HS-5 (cell line): ENCODE measurements at regions not wholly inside any gene's neighbourhood (a gene's known extent, or its start where the extent isn't known, plus 50 kb on each side); places are given as distances from the start of the nearest gene placed in this dataset.
A peak's percentile ranks its signal among the peaks of the same experiment; 100 is the strongest.
"Not testable (repeated sequence)": the region's sequence is repeated elsewhere in the genome, so short reads cannot be mapped to it uniquely, and the experiment has no call there.

Experiments used
- DNase-seq: peaks from one replicate; pipeline ENCODE4 v3.0.0-alpha.2; 2012; ENCODE audit warnings: low read depth

DNA sequence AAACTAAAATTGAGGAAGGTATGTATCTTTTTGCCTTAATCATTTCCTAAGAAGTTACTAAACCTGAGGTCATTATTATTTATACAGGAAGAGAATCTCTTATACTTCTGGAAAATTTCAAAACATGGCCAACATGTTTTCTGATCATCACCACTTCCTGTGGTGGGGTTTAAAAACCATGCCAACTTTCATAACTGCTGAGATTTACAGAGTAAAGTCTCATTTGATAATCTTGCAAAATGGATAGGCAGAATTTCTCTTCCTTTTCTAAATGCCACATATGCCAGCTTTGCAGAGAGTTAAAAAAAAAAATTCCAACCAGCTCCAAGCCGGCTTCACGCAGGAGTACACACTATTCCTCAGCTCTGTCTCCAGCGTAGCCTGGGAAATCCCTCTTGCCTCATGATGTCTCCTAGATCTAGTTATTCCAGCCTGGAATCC, 124.3 kb upstream of the SPRED1 start:
- peak; percentile 42 for DNase-seq

DNA sequence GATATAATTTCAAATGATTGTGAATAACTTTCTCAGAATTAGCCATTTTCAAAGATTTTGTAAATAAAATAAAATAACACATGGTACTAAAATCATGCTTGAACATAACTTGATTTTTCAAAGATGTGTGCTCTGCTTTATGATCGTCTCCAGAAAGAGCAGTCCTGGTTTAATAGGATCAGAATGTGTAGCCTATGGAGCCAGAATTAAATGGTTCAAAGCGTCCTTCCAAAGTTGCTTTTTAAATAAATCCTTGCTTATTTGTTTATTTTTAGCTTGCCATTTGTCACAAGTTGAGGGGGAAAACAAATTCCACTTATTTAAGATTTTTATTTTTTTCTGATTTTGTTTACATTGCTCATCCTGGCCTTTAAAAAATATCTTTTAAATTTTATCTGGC, 123.7 kb upstream of the SPRED1 start:
- no peak for DNase-seq

DNA sequence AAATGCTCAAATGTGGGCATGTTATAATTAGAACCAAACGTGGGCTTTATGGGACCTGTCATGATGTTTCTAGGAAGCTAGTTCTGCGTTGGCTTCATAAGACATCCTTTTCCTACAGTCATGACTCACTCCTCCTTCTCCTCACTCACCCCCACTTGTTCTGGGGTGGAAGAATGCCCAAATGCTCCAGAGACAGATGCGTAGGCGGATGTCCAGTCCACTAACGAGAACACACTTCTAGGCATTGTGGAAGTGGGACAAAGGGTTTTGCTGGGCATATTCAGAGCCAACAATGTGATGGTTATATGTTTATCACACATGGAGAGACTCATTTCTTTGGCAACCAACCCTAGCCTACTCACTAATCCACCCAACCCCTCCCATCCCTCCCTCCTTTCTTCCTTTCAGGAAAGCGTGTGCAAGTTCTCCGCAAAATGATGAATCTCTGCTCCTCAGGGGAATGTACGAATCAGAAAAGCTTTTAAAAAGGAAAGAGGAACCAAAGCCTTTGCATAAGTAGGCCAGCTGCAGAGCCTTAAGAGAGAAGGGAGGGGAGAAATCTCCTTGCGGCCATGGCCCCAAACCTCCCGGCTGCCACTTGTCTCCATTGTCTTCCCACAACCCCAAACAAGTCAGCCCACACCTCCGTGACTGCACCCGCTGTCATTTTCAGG, 123.0 kb upstream of the SPRED1 start:
- DNase-seq: peak; percentile 99

DNA sequence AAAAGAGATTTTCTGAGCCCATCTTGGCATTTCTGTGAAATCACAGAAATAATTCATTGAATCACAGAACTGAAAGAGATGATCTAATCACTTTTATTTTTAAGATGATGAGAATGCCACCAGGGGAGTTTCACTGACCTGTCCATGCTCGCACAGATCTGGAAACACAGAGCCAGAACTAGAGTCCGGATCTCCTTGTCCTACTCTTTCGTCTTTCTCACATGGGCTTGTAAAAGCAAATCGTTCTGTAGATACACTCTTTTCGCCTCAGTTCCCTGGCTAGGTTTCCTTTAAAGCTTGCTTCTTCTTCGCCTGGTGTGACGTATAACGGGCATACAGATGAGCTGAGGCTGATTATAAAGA, 122.5 kb upstream of the SPRED1 start:
- DNase-seq: peak; percentile 32

DNA sequence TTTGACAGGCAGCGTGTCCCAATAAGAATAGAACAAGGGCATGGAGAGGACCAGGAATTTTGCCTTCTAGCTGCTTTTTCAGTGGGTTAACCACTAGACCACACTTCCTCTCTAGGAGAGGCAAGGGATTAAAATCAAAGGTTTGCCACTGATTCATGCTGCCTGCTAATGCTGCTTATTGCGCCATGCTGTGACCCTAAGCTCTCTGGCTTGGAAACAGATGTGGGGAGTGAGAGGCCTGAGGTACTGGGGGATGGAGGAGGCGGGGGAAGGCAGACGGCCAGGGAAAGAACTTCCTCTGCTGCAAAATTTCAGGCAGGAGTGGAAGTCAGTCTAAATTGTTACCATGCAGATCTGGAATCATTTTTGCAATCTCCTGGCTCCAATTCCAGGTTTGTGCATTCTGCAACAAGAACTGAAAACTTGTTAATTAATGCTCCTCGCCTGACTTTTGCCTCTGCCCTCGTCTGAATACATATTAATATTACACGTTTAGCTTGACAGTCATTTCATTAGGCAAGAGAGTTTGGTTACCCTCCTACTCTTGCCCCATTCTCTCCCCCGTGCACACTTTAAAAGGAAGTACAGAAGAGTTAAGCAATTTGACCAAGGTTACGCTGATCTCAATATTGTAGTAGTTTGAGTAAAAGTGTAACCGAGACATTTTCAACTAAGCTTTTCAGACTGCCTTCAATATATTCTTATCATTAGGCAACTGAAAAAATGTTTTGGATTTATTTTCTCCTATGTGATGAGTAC, 121.7 kb upstream of the SPRED1 start:
- DNase-seq: peak; percentile 95

DNA sequence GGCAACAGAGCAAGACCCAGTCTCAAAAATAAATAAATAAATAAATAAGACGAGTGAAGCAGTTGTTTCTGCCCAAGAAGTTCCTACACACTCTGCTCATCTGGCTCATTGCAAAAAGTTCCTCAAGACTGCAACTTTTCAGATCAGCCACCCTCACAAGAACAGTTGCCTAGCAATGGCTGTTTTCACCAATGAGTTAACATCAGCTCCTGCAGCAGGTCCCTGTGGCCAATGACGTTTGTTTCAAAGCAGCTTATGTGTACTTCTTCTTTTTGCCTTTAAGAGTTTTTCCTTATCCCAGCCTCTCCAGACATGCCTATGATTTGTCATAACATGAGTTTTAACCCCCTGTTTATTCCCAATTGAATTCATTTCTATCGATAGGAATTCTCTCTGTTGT, 118.4 kb upstream of the SPRED1 start:
- no peak for DNase-seq

DNA sequence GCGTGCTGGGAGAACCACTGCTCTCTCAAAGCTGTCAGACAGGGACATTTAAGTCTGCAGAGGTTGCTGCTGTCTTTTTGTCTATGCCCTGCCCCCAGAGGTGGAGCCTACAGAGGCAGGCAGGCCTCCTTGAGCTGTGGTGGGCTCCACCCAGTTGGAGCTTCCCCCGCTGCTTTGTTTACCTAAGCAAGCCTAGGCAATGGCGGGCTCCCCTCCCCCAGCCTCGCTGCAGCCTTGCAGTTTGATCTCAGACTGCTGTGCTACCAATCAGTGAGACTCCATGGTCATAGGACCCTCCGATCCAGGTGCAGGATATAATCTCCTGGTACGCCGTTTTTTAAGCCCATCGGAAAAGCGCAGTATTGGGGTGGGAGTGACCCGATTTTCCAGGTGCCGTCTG, 110.4 kb upstream of the SPRED1 start:
- not testable (repeated sequence) for DNase-seq

GRCh38 chr15:38144921-38145320, 107.7 kb upstream of the SPRED1 start:
- DNase-seq: no peak

DNA sequence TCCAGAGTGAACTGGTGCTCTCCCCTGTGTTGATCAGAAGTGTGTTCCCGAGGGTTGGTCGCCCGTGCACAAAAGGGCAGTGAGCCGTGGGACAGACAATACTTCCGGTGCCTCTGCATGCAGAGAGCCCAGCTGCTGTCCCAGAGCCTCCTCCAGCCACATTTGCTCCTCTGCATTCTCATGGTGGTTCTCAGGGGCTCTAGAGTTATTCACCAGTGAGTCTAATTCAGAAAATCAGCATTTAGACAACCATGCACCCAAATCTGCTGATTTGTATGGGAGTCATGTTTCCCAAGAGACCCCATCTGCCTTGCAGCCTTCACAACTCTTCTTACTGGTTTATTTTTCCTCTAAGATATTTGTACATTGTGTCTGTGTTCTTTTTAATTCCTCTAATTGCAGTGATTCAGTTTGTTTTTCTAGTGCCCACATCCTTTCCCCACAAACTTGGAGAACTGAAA, 107.0 kb upstream of the SPRED1 start:
- no peak for DNase-seq

GRCh38 chr15:38147246-38147645, 105.4 kb upstream of the SPRED1 start:
- no peak for DNase-seq

GRCh38 chr15:38148471-38148870, 104.2 kb upstream of the SPRED1 start:
- DNase-seq: no peak

GRCh38 chr15:38149315-38149714, 103.3 kb upstream of the SPRED1 start:
- no peak for DNase-seq

- no peak for DNase-seq
These were observed 102.5 kb upstream of the SPRED1 start for GRCh38 chr15:38150148-38150547.

- no peak for DNase-seq
These were observed 101.8 kb upstream of the SPRED1 start for GRCh38 chr15:38150794-38151193.

GRCh38 chr15:38153781-38154180, 98.9 kb upstream of the SPRED1 start:
- DNase-seq: no peak

- no peak for DNase-seq
These were observed 98.4 kb upstream of the SPRED1 start for GRCh38 chr15:38154255-38154654.

GRCh38 chr15:38154837-38155236, 97.8 kb upstream of the SPRED1 start:
- DNase-seq: no peak

DNA sequence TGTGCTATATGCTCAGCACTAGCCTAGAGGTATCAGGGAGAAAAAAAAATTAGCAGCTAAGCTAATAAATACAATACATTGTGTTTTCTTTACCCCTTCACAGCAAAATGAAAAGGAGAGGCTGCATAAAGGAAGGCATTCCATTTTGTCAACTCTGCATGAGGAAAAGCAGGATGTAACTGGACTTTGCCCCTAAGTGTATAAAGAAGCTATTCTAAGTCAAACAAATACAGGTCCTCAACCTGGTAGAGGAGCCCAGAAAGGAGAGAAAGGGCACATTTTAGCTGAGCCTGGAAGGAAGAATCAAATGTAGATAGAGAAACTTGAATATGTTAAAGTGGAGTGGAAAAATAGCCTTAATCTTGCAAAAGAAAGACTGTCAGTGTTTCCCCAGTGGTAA, 89.0 kb upstream of the SPRED1 start:
- no peak for DNase-seq

- DNase-seq: no peak
These were observed 88.6 kb upstream of the SPRED1 start for GRCh38 chr15:38164061-38164460.

DNA sequence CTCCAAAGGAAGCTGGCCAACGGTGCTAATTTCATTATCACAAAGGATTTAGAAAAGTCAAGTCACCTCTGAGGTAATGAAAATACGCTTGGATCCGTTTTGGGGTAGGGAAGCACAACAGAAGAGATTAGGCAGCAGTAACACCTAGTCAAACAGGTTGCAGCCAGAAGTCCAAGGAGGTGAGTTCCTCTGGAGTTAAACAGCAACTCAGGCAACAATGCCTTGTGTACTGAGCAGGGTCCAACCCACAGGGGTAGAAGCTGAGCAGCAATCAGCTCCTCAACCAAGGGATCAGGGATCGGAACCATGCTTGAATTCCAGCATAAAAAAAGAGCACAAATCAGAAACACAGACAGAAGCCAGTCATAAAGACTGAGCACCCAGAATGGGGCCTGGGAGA, 88.1 kb upstream of the SPRED1 start:
- no peak for DNase-seq

DNA sequence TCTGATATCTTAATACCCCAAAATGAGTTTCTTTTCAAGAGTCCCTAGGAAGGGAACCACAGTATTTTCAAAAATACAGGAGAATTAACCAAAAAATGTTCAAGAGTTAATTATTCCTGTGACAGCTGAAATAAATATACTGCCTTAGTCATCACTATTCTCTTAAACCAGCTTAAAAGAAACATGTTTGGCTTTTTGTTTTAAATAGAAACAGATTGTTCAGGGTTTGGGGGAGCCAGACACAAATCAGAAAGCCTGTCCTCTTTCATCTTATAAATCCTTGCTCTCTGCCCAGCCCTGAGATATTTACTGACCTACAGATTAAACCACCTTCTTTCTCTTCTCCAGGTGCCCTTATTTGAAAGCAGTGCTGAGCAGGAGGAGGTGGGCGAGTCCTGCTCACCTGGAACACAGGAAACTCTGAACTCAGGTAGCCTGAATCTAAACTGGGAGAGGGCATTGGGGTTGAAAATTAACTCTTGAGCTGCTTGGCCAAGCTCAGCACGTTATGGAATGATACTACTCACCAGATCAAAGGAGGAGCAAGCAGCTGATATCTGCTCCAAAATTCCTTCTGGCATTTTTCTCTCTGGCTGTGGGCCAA, 84.1 kb upstream of the SPRED1 start:
- DNase-seq: no peak

GRCh38 chr15:38171973-38172372, 80.7 kb upstream of the SPRED1 start:
- DNase-seq: no peak

DNA sequence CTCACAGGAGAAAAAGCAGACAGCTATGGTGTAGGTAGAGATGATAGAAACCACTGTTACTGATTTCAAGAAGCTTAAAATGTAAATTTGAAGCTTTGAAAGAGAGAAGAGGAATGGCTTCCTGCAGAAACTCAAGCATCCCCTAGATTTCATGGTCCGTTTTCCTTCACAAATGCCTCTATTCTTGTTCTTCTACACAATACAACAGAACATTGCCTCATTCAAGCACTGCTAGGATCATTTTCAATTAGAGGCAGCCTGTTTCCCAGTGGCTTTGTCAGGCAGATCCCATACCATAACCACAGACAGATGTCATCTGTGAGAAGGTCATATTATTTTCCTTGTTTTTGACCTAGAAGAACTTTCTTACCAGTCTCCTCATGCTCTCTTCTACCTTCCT, 77.9 kb upstream of the SPRED1 start:
- no peak for DNase-seq
